ENCODE measurements at regions not wholly inside any gene's neighbourhood (a gene's known extent, or its start where the extent isn't known, plus 50 kb on each side); places are given as distances from the start of the nearest gene placed in this dataset.
"Not testable (repeated sequence)": the region's sequence is repeated elsewhere in the genome, so short reads cannot be mapped to it uniquely, and the experiment has no call there.

DNA sequence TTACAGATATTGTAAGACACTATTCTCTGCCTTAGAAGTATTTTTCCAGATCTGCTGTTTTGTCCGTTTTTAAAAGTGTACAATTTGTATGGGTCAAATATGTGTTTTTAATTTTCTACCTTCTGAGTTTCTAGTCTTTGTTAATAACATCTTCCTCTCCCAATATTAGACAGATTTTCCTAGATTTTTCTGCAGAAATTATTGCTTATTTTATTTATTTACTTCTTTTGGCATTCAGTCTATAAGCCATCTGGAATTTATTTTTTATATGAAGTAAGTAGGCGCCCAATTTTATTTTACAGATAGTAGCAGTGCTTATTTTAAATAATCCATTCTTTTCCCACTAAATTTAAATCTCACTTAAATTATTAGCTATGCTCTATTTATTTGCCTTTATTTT lies 103.1 kb upstream of the PLEKHG1 start:
- no peak for DNase-seq (ENCODE audit: low spot score)

GRCh38 chr6:150499882-150500312 lies 99.8 kb upstream of the PLEKHG1 start:
- peak; percentile 80 for DNase-seq (ENCODE audit: low spot score)

DNA sequence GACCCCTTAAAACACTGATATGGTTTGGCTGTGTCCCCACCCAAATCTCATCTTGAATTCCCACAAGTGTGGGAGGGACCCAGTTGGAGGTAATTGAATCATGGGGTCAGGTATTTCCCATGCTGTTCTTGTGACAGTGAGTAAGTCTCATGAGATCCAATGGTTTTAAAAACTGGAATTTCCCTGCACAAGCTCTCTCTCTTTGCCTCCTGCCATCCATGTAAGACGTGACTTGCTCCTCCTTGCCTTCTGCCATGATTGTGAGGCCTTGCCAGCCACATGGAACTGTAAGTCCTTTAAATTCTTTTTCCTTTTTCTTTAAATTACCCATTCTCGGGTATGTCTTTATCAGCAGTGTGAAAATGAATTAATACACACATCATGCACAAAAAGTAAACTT lies 99.1 kb upstream of the PLEKHG1 start:
- not testable (repeated sequence) for DNase-seq (ENCODE audit: low spot score)

GRCh38 chr6:150503041-150503440 lies 96.6 kb upstream of the PLEKHG1 start:
- DNase-seq (ENCODE audit: low spot score): no peak

GRCh38 chr6:150503586-150504339 lies 95.9 kb upstream of the PLEKHG1 start:
- no peak for DNase-seq (ENCODE audit: low spot score)

DNA sequence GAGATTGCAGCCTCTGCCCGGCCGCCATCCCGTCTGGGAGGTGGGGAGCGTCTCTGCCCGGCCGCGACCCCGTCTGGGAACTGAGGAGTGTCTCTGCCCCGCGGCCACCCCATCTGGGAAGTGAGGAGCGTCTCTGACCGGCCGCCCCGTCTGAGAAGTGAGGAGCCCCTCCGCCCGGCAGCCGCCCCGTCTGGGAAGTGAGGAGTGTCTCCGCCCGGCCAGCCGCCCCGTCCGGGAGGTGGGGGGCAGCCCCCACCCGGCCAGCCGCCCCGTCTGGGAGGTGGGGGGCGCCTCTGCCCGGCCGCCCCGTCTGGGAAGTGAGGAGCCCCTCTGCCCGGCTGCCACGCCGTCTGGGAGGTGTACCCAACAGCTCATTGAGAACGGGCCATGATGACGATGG lies 92.3 kb upstream of the PLEKHG1 start:
- not testable (repeated sequence) for DNase-seq (ENCODE audit: low spot score)

DNA sequence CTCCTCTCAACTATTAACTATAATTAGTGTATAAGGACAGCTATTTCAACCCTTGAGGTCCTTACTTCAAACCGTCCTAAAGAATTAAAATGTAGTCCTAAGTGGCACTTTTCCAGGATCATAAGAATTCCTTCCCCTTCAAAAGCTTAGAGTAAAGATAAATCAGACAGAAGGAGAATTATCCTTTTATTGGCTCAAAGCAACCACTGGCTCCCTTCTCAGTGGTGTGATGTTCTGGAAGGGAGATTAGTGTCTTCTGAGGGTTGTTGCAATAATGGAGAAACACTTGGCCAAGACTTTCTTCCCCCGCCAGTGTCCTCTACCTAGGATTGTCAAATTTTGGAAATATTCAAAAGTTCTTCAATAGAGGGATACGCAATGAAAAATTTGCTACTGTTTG lies 89.1 kb upstream of the PLEKHG1 start:
- peak; percentile 79 for DNase-seq (ENCODE audit: low spot score)

DNA sequence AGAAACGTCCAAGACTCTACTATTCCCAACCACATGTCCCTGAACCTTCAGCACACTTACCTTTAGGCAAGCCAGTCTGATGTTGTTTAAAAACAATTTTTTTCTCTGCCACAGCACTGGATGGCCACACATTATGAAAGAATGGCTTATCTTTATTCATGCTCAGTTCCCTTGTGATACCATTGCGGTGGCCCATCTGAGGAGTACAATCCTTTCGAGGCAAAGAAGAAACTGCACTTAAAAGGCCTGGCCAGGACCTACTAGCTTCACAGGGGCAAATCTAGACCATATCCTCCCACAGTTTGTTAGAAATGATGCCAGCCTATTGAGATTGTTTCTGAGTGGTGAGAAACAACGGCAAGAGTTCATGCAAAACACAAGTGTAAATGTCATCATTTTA lies 88.4 kb upstream of the PLEKHG1 start:
- DNase-seq (ENCODE audit: low spot score): no peak

- DNase-seq (ENCODE audit: low spot score): peak; percentile 61
Measured at GRCh38 chr6:150514806-150515380, 84.8 kb upstream of the PLEKHG1 start.

DNA sequence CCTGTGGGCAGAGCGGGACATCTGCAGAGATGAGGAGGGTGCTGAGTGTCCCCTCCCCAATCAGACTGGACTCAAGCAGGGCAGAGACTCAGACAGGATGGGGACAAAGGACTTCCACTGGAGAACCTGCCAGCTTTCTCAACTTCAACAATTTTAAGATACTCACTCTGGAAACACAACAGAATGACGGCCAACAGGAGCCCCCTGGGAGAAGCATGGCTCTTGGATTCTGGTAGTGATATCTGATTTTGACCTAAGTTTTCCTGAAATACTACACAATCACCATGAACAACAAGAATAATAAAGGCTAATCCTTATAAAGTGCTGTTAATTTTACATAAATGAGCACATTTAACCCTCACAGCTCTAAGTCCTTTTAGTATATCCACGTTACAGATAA lies 83.5 kb upstream of the PLEKHG1 start:
- no peak for DNase-seq (ENCODE audit: low spot score)

GRCh38 chr6:150517175-150517574 lies 82.5 kb upstream of the PLEKHG1 start:
- no peak for DNase-seq (ENCODE audit: low spot score)

- no peak for DNase-seq (ENCODE audit: low spot score)
Measured at GRCh38 chr6:150521482-150521881, 78.2 kb upstream of the PLEKHG1 start.

DNA sequence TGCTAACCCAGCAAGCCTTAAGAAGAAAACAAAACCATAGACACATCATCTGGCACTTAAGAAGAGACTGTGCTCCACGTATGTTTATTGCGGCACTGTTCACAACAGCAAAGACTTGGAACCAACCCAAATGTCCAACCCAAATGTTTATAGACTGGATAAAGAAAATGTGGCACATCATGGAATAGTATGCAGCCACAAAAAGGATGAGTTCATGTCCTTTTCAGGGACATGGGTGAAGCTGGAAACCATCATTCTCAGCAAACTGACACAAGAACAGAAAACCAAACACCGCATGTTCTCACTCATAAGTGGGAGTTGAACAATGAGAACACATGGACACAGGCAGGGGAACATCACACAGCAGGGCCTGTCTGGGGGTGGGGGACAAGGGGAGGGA lies 76.5 kb upstream of the PLEKHG1 start:
- not testable (repeated sequence) for DNase-seq (ENCODE audit: low spot score)

- DNase-seq (ENCODE audit: low spot score): no peak
Measured at GRCh38 chr6:150525300-150525699, 74.4 kb upstream of the PLEKHG1 start.

- no peak for DNase-seq (ENCODE audit: low spot score)
Measured at GRCh38 chr6:150527100-150527499, 72.6 kb upstream of the PLEKHG1 start.

DNA sequence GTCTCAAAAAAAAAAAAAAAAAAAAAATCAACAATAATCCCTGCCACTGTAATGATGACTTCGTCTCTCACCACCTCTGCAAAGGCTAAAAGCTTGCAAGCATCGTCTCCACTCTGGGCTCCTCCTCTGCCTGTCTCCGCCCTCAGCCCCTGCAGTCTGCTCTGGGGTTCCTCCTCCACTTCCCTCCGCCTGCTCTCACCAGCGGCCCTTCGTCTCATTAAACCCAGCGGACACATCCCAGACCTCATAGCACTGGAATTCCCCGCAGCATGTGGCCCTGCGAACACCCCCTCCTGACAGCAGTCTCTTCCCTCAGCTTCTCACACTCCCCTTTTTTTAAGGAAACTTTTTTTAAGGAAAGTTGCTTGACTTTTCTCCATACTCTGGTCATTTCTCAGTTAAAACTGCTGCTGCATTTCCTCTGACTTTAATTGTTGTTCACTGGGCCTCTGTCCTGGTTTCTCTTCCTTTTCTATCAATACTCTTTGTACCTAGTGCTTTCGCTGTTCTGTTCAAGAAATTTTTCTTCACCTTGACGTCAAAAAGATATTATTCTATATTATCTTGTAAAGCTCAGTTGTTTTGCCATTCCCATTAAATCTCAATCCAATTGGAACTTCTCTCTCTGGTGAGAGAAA lies 70.9 kb upstream of the PLEKHG1 start:
- peak; percentile 94 for DNase-seq (ENCODE audit: low spot score)

DNA sequence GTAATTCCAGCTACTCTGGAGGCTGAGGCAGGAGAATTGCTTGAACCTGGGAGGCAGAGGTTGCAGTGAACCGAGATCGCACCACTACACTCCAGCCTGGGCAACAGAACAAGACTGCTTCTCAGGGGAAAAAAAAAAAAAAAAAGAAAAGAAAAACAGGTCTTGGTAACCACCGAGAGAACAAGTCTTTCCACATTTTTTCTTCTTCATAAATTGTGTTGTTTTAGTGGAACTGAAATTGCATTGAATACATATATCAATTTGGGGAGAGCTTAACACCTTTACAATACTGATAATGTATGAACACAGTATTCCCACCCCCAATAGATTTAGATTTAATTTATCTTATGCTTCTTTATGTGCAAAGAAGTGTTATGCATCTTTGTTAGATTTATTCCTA lies 70.0 kb upstream of the PLEKHG1 start:
- peak; percentile 53 for DNase-seq (ENCODE audit: low spot score)

DNA sequence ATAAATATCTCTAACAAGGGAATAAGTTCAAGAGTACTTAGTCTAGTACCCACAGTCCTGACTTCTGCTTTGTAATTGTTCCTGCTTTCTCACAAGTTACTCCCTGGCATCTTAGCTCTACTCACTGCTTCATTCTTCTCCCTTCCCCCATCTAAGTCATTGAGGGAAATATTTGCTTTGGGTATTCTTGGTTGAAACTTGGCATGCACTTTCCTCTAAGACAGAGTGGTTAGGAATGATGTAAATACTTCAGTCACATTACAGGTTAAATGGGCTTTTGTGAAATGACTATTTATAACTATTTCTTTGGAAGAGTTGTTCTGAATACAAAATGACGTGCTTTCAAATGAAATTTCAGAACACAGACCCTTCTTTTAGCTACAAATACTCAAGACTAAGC lies 67.7 kb upstream of the PLEKHG1 start:
- no peak for DNase-seq (ENCODE audit: low spot score)

DNA sequence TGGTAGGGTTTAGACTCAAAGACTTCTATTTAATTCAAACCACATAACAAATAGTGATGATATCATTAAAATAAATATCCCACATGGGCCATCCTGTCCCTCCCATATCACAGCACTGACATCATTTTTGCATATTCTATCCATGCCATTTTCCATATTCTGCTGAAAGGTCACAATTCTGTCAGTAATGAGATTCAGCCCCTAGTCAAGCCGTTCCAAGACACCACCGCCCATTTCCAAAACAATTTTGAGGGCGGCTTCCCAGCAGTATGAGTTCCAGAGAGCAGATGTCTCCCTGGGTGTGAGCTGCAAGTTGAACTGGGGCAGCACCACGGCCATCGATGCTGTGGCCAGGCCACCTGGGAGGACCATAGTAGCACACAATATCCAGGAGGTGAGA lies 65.1 kb upstream of the PLEKHG1 start:
- no peak for DNase-seq (ENCODE audit: low spot score)

DNA sequence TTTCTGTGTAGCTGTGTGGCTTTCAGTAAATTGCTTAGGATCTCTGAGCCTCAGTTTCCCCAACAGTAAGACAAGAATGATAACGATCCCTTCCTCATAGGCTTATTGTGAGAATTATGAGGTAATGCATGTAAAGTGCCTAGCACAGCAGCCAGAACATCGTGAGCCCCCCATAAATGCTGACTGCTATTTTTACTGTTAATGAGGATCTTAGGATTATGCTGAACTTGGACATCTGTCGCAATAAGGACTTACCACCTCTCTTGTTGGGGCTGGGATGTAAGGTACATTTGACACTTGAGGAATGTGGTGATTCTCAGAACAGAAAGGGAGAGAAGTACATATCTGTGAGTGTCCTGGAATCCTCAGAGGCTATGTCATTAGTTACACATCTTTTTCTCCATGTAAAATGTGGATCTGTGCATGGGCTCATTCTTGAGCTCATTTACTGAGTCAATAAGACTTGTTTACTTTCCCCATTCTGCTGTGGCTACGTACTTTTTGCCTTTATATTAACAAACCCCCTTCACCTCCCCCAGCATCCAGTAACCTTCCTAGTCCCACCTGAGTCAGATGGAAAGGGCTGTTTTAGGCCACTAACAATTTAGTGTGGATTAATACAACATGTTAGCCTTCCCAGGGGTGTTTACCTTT lies 64.4 kb upstream of the PLEKHG1 start:
- no peak for DNase-seq (ENCODE audit: low spot score)

- no peak for DNase-seq (ENCODE audit: low spot score)
Measured at GRCh38 chr6:150535818-150536220, 63.9 kb upstream of the PLEKHG1 start.

GRCh38 chr6:150536835-150537234 lies 62.9 kb upstream of the PLEKHG1 start:
- DNase-seq (ENCODE audit: low spot score): no peak

DNA sequence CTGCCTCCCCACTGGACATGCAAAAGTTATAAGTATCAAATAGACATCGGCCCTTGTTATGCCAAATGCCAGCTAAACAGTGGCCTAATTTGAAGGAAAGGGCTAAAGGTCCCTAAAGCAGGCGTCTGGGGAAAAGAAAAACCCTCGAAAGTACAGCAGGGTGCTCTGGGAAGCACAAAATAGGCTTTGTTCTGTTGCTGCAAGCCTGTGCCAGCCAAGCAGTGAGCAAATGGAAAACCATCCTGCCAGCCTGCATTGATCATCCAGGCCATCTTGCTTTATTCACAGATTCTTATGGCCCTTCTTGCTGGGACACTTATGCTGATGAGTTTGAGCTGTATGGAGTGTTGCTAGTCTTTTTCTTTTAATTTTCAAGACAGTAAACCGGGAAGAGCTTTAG lies 62.2 kb upstream of the PLEKHG1 start:
- no peak for DNase-seq (ENCODE audit: low spot score)

Measured in umbilical cord (tissue), 1 donor.